GM21528 (cell line): ENCODE measurements at regions not wholly inside any gene's neighbourhood (a gene's known extent, or its start where the extent isn't known, plus 50 kb on each side); places are given as distances from the start of the nearest gene placed in this dataset.
A peak's percentile ranks its signal among the peaks of the same experiment; 100 is the strongest.

Experiments
- ATAC-seq: cut with Tn5 transposase; IDR thresholded peaks from one replicate; pipeline ENCODE4 v1.9.1; 2021; ENCODE audit warnings: mild to moderate bottlenecking, moderate library complexity; ENCODE audit not compliant: unreplicated experiment, low FRiP score

- no peak for ATAC-seq
Measured at GRCh38 chr3:69448877-69449276, 63.0 kb upstream of the FRMD4B start.

- ATAC-seq = no peak
Measured at GRCh38 chr3:69446402-69447072, 60.6 kb upstream of the FRMD4B start.

- no peak for ATAC-seq
Measured at GRCh38 chr3:69445498-69445897, 59.6 kb upstream of the FRMD4B start.

- no peak for ATAC-seq
Measured at GRCh38 chr3:69445024-69445423, 59.1 kb upstream of the FRMD4B start.

- no peak for ATAC-seq
Measured at GRCh38 chr3:69443457-69443920, 57.6 kb upstream of the FRMD4B start.

GRCh38 chr3:69442771-69443311 lies 57.0 kb upstream of the FRMD4B start:
- ATAC-seq = no peak

GRCh38 chr3:69441732-69442131 lies 55.8 kb upstream of the FRMD4B start:
- ATAC-seq = no peak

GRCh38 chr3:69441040-69441439 lies 55.2 kb upstream of the FRMD4B start:
- no peak for ATAC-seq

GRCh38 chr3:69439643-69440270 lies 53.9 kb upstream of the FRMD4B start:
- no peak for ATAC-seq

- ATAC-seq = no peak
Measured at GRCh38 chr3:69438476-69438875, 52.6 kb upstream of the FRMD4B start.

- peak; percentile 52 for ATAC-seq
Measured at GRCh38 chr3:69435274-69436265, 49.7 kb upstream of the FRMD4B start.
